OCI-LY3 (cell line): ENCODE measurements at regions not wholly inside any gene's neighbourhood (a gene's known extent, or its start where the extent isn't known, plus 50 kb on each side); places are given as distances from the start of the nearest gene placed in this dataset.

Experiments
- H2AFZ ChIP-seq: fragments of 200-600, 300-600 bp; shearing (Covaris generic); 2 replicates; pipeline ENCODE4 v1.6.0; 2014; ENCODE audit warnings: antibody characterized with exemption, low read depth, low read length
- H3K27ac ChIP-seq: fragments of 200-600, 300-600 bp; sonication (generic); 2 replicates; pipeline ENCODE4 v1.5.1; 2014; ENCODE audit warnings: mild to moderate bottlenecking, low read length, moderate library complexity, mixed read lengths
- H3K27me3 ChIP-seq: fragments of 200-600, 300-600 bp; sonication (generic); 2 replicates; pipeline ENCODE4 v1.6.1; 2014; ENCODE audit warnings: low read depth, low read length, mixed read lengths
- H3K36me3 ChIP-seq: fragments of 200-600, 300-600 bp; sonication (generic); replicated peaks from 2 replicates; pipeline ENCODE3; 2014; ENCODE audit warnings: low read depth, low read length, mixed read lengths
- H3K4me1 ChIP-seq: fragments of 300-600, 200-600 bp; sonication (generic); 2 replicates; pipeline ENCODE4 v1.6.1; 2014; ENCODE audit warnings: low read length, mixed read lengths
- H3K4me2 ChIP-seq: fragments of 200-600, 300-600 bp; sonication (generic); 2 replicates; pipeline ENCODE4 v1.6.1; 2014; ENCODE audit warnings: low read length, mixed read lengths
- H3K4me3 ChIP-seq: fragments of 300-600, 200-600 bp; sonication (generic); 2 replicates; pipeline ENCODE4 v1.5.1; 2014; ENCODE audit warnings: antibody characterized with exemption, mild to moderate bottlenecking, low read length, moderate library complexity
- H3K79me2 ChIP-seq: fragments of 300-600, 200-600 bp; shearing (Covaris generic); 2 replicates; pipeline ENCODE4 v1.6.1; 2014; ENCODE audit warnings: mild to moderate bottlenecking, low read length, mixed read lengths
- H3K9ac ChIP-seq: fragments of 300-600, 200-600 bp; shearing (Covaris generic); 2 replicates; pipeline ENCODE4 v1.6.0; 2014; ENCODE audit warnings: mild to moderate bottlenecking, low read length, moderate library complexity
- H3K9me3 ChIP-seq: fragments of 200-600, 300-600 bp; shearing (Covaris generic); 2 replicates; pipeline ENCODE4 v1.6.1; 2014; ENCODE audit warnings: low read length, mixed read lengths; ENCODE audit not compliant: insufficient read depth
- H4K20me1 ChIP-seq: fragments of 200-600, 300-600 bp; sonication (generic); 2 replicates; pipeline ENCODE4 v1.6.1; 2016; ENCODE audit warnings: low read length, mixed read lengths; ENCODE audit not compliant: insufficient read depth
- EZH2phosphoT487 ChIP-seq: fragments of 200-600 bp; shearing (Covaris generic); IDR thresholded peaks from 2 replicates; pipeline ENCODE4 v1.6.1; 2018; ENCODE audit warnings: antibody characterized with exemption, mixed run types, low read depth
- TF ChIP-seq, protein P1 (sequence below): fragments of 200-600, 300-600 bp; sonication (generic); IDR thresholded peaks from 2 replicates; pipeline ENCODE4 v1.5.1; 2014; ENCODE audit warnings: antibody characterized with exemption, low read length, low read depth

DNA sequence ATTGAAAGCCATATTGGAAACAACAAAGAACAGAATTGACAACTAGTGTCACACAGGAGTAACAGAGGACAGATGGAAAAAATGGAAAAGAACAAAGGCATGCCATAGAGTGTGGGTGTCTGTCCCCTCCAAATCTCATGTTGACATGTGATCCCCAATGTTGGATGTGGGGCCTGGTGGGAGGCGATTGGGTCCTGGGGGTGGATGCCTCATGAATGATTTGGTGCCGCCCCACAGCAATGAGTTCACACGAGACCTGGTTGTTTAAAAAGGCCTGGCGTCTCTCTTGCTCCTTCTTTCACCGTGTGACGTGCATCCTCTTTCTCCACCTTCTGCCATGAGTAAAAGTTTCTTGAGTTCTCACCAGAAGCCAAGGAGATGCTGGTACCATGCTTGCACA lies 87.4 kb upstream of the GPR26 start:
- H3K4me2 ChIP-seq: no peak overlapping the region
- H3K27ac ChIP-seq: no peak overlapping the region
- H3K4me1 ChIP-seq: no peaks in the 10 kb centered on the region
- no peak overlapping the region for H2AFZ ChIP-seq
- H3K27me3 ChIP-seq: peaks cover 33% of the 10 kb centered on the region
- H3K4me3 ChIP-seq: no peak overlapping the region
- H3K9me3 ChIP-seq: no peaks in the 10 kb centered on the region
- H3K79me2 ChIP-seq: no peaks in the 10 kb centered on the region
- no peaks in the 10 kb centered on the region for H4K20me1 ChIP-seq
- H3K9ac ChIP-seq: no peak overlapping the region
- TF ChIP-seq, protein P1, sequence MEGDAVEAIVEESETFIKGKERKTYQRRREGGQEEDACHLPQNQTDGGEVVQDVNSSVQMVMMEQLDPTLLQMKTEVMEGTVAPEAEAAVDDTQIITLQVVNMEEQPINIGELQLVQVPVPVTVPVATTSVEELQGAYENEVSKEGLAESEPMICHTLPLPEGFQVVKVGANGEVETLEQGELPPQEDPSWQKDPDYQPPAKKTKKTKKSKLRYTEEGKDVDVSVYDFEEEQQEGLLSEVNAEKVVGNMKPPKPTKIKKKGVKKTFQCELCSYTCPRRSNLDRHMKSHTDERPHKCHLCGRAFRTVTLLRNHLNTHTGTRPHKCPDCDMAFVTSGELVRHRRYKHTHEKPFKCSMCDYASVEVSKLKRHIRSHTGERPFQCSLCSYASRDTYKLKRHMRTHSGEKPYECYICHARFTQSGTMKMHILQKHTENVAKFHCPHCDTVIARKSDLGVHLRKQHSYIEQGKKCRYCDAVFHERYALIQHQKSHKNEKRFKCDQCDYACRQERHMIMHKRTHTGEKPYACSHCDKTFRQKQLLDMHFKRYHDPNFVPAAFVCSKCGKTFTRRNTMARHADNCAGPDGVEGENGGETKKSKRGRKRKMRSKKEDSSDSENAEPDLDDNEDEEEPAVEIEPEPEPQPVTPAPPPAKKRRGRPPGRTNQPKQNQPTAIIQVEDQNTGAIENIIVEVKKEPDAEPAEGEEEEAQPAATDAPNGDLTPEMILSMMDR: no peak
- TF ChIP-seq EZH2phosphoT487: no peak
- H3K36me3 ChIP-seq: no peaks in the 10 kb centered on the region

DNA sequence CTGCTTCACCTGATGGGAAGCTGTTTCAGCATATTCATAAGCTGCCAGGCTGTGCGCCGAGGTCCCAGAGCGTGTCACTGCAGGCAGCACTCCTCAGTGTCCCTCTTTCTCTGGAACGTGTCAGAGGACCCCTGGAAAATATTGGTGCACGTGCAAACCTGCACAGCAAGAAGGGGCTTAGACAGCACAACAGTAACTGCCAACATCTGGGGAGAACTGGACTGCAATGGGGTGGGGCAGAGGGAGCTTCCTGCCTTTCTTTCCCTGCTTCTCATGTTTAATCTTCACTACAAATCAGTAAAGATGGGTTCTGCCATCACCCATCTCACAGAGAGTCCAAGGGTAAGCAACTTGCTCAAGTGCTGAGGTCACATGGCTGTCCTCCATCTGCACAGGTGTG lies 86.5 kb upstream of the GPR26 start:
- no peaks in the 10 kb centered on the region for H4K20me1 ChIP-seq
- H3K27me3 ChIP-seq: peaks cover 32% of the 10 kb centered on the region
- H3K36me3 ChIP-seq: no peaks in the 10 kb centered on the region
- no peaks in the 10 kb centered on the region for H3K79me2 ChIP-seq
- H2AFZ ChIP-seq: no peak overlapping the region
- H3K9ac ChIP-seq: no peak overlapping the region
- H3K4me2 ChIP-seq: no peak overlapping the region
- H3K4me3 ChIP-seq: no peak overlapping the region
- no peaks in the 10 kb centered on the region for H3K4me1 ChIP-seq
- no peak overlapping the region for H3K27ac ChIP-seq
- no peak for TF ChIP-seq EZH2phosphoT487
- H3K9me3 ChIP-seq: no peaks in the 10 kb centered on the region

DNA sequence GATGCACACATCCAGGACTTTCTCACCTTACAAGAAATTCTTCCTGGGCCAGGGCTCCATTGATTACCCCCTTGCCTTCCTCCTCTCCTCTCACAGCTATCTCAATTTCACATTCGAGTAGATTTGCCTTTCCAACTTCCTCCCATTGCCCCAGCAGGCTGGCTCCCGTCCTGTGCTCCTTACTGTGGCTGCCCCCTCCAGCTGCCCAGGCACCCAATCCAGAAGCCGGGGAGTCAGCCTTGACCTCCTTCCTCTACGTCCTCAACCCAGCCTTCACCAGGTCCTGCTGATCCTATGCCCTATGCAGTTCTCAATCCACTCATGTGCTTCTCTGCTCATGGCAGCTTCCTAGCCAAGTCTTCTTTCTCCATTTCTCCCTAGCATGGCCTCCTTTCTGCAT lies 85.7 kb upstream of the GPR26 start:
- Histone ChIP-seq H4K20me1 (no peaks in the 10 kb centered on the region), H3K36me3 (no peaks in the 10 kb centered on the region), H3K27ac (no peak overlapping the region), H3K4me3 (no peak overlapping the region), H3K9ac (no peak overlapping the region), H3K27me3 (peaks cover 28% of the 10 kb centered on the region), H2AFZ (no peak overlapping the region), H3K9me3 (no peaks in the 10 kb centered on the region), H3K79me2 (no peaks in the 10 kb centered on the region), H3K4me2 (no peak overlapping the region), H3K4me1 (no peaks in the 10 kb centered on the region)
- TF ChIP-seq, protein P1: no peak
- no peak for TF ChIP-seq EZH2phosphoT487

DNA sequence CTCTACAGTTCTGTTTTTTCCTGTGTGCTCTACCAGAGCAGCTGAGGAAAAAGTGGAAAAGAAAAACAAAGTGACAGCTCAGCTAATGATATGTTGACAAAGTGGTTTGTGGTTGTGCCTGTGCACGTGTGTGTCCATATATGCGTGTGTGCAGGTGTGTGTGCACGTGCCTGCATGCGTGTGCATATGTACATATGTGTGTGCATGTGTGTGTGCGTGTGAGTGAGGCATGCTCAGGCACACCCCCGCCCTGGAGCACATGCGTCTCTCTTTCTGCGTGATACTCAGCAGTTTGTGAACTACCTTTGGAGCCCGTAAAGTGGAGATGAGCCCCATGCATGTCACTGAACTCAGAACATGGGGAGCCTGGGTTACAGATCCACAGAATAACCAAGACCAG lies 84.5 kb upstream of the GPR26 start:
- H3K36me3 ChIP-seq: no peaks in the 10 kb centered on the region
- no peaks in the 10 kb centered on the region for H4K20me1 ChIP-seq
- H3K9me3 ChIP-seq: no peaks in the 10 kb centered on the region
- no peaks in the 10 kb centered on the region for H3K4me1 ChIP-seq
- H2AFZ ChIP-seq: no peak overlapping the region
- H3K27me3 ChIP-seq: peaks cover 28% of the 10 kb centered on the region
- no peak overlapping the region for H3K9ac ChIP-seq
- no peak overlapping the region for H3K4me2 ChIP-seq
- H3K27ac ChIP-seq: no peak overlapping the region
- TF ChIP-seq, protein P1: no peak
- no peak for TF ChIP-seq EZH2phosphoT487
- no peaks in the 10 kb centered on the region for H3K79me2 ChIP-seq
- no peak overlapping the region for H3K4me3 ChIP-seq
